PC-9 (cell line): ENCODE measurements at regions not wholly inside any gene's neighbourhood (a gene's known extent, or its start where the extent isn't known, plus 50 kb on each side); places are given as distances from the start of the nearest gene placed in this dataset.

Experiments used
- BruUV-seq: library from RNA; stranded (reverse); fragments of 400-500 nt; replicated peaks from 2 replicates; lab custom pipeline; 2021; lab: Mats Ljungman, UMichigan
- CTCF ChIA-PET: fragments of 300-600 bp; sonication (Branson Sonifier 250); formaldehyde crosslinking; loops from one replicate; lab custom pipeline; 2022; ENCODE audit warnings: antibody characterized with exemption; lab: Charles Lee
- POLR2A ChIA-PET: fragments of 300-600 bp; sonication (Branson Sonifier 250); formaldehyde crosslinking; loops from one replicate; lab custom pipeline; 2022; ENCODE audit warnings: antibody characterized with exemption; ENCODE audit not compliant: unreplicated experiment; lab: Charles Lee
- DNase-seq, 2 experiments: peaks; one replicate each; pipeline versions ENCODE4 v3.0.0 to v3.0.0-alpha.2; 2015 to 2022; ENCODE audit warnings: mixed read lengths in 1 of 2
- H2AFZ ChIP-seq: fragments of 200-600 bp; sonication (generic); 2 replicates; pipeline ENCODE4 v1.8.1; 2017; ENCODE audit warnings: antibody characterized with exemption
- H3F3A ChIP-seq: fragments of 200-600 bp; sonication (generic); 2 replicates; pipeline ENCODE4 v1.8.1; 2017; ENCODE audit warnings: antibody characterized with exemption, mild to moderate bottlenecking, low read depth; ENCODE audit not compliant: insufficient read depth
- H3K27ac ChIP-seq: fragments of 200-600 bp; sonication (generic); 2 replicates; pipeline ENCODE4 v1.6.1; 2016; ENCODE audit warnings: mixed run types
- H3K27me3 ChIP-seq: fragments of 200-600 bp; sonication (generic); 2 replicates; pipeline ENCODE4 v1.6.1; 2016; ENCODE audit warnings: low read depth, mixed run types; ENCODE audit not compliant: insufficient read depth
- H3K36me3 ChIP-seq: fragments of 200-600 bp; sonication (generic); 2 replicates; pipeline ENCODE4 v1.6.1; 2016; ENCODE audit warnings: low read depth, mixed run types
- H3K4me1 ChIP-seq: fragments of 200-600 bp; sonication (generic); replicated peaks from 2 replicates; pipeline ENCODE4 v1.6.1; 2016; ENCODE audit warnings: mixed run types; ENCODE audit not compliant: insufficient read depth
- H3K4me2 ChIP-seq: fragments of 200-600 bp; sonication (generic); 2 replicates; pipeline ENCODE4 v1.6.1; 2017; ENCODE audit warnings: mixed run types
- H3K4me3 ChIP-seq: fragments of 200-600 bp; sonication (generic); 2 replicates; pipeline ENCODE4 v1.6.1; 2016; ENCODE audit warnings: mixed run types
- H3K79me2 ChIP-seq: fragments of 200-600 bp; sonication (generic); 2 replicates; pipeline ENCODE4 v1.6.1; 2017; ENCODE audit warnings: low read depth, mixed run types
- H3K9me2 ChIP-seq: fragments of 200-600 bp; sonication (generic); 2 replicates; pipeline ENCODE4 v1.8.1; 2017; ENCODE audit warnings: mild to moderate bottlenecking; ENCODE audit not compliant: insufficient read depth
- H3K9me3 ChIP-seq: fragments of 200-600 bp; sonication (generic); 2 replicates; pipeline ENCODE4 v1.8.1; 2016; ENCODE audit warnings: low read depth; ENCODE audit not compliant: insufficient read depth
- H4K20me1 ChIP-seq: fragments of 200-600 bp; sonication (generic); 2 replicates; pipeline ENCODE4 v1.8.1; 2017; ENCODE audit not compliant: insufficient read depth
- CTCF ChIP-seq: fragments of 200-600 bp; sonication (generic); conservative IDR thresholded peaks from 2 replicates; pipeline ENCODE4 v1.6.1; 2017; ENCODE audit warnings: mixed run types, antibody characterized with exemption, mild to moderate bottlenecking, moderate library complexity
- EZH2 ChIP-seq: fragments of 200-600 bp; sonication (generic); IDR thresholded peaks from 2 replicates; pipeline ENCODE4 v1.8.0; 2017; ENCODE audit warnings: antibody characterized with exemption, low read depth
- intact Hi-C: fragments of 100-400 bp; cut with micrococcal nuclease; formaldehyde crosslinking; loops from one replicate; pipeline ENCODE4 v1.10.0; 2022; ENCODE audit not compliant: unreplicated experiment

DNA sequence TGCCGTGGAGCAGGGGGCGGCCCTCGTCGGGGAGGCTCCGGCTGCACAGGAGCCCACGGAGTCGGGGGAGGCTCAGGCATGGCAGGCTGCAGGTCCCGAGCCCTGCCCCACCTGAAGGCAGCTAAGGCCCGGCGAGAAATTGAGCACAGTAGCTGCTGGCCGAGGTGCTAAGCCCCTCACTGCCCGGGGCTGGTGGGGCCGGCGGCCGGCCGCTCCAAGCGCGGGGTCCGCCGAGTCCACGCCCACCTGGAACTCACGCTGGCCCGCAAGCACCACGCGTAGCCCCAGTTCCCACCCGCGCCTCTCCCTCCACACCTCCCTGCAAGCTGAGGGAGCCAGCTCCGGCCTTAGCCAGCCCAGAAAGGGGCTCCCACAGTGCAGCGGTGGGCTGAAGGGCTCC lies 589.4 kb downstream of the PPP4R3C start:
- TF ChIP-seq EZH2 (no peak), CTCF (no peak)
- DNase-seq = no peak
- Histone ChIP-seq H3K36me3 (no peaks in the 10 kb centered on the region), H3K79me2 (no peaks in the 10 kb centered on the region), H4K20me1 (no peaks in the 10 kb centered on the region), H3K27me3 (no peaks in the 10 kb centered on the region), H3K9me2 (no peaks in the 10 kb centered on the region), H3K4me3 (no peak overlapping the region), H3K9me3 (no peaks in the 10 kb centered on the region), H2AFZ (no peak overlapping the region), H3K27ac (no peak overlapping the region), H3F3A (no peaks in the 10 kb centered on the region), H3K4me1 (no peaks in the 10 kb centered on the region), H3K4me2 (no peak overlapping the region)
- CTCF ChIA-PET = no interaction called here
- BruUV-seq = no TSS peak
- POLR2A ChIA-PET = no interaction called here
- intact Hi-C loops = no loop called here

- BruUV-seq = no TSS peak
These were observed 591.2 kb downstream of the PPP4R3C start for GRCh38 chrX:26871967-26872366.

GRCh38 chrX:26851981-26852380 lies 611.2 kb downstream of the PPP4R3C start:
- intact Hi-C loops = no loop called here
- no peak for TF ChIP-seq CTCF
- no peak for TF ChIP-seq EZH2
- H2AFZ ChIP-seq = no peak overlapping the region
- DNase-seq = no peak
- POLR2A ChIA-PET = no interaction called here
- H4K20me1 ChIP-seq = no peaks in the 10 kb centered on the region
- no TSS peak for BruUV-seq
- no peak overlapping the region for H3K4me3 ChIP-seq
- no peaks in the 10 kb centered on the region for H3K79me2 ChIP-seq
- no peaks in the 10 kb centered on the region for H3K27me3 ChIP-seq
- H3K4me1 ChIP-seq = no peaks in the 10 kb centered on the region
- H3K9me3 ChIP-seq = no peaks in the 10 kb centered on the region
- CTCF ChIA-PET = no interaction called here
- no peaks in the 10 kb centered on the region for H3F3A ChIP-seq
- no peaks in the 10 kb centered on the region for H3K36me3 ChIP-seq
- no peak overlapping the region for H3K27ac ChIP-seq
- no peak overlapping the region for H3K4me2 ChIP-seq
- no peaks in the 10 kb centered on the region for H3K9me2 ChIP-seq

More at GRCh38 chrX:26871967-26872366, 591.2 kb downstream of the PPP4R3C start:
- no peaks in the 10 kb centered on the region for H3K27me3 ChIP-seq
- H3F3A ChIP-seq = no peaks in the 10 kb centered on the region
- no peaks in the 10 kb centered on the region for H3K79me2 ChIP-seq
- no peak for DNase-seq
- no peak for TF ChIP-seq EZH2
- TF ChIP-seq CTCF = no peak
- CTCF ChIA-PET = no interaction called here
- POLR2A ChIA-PET = no interaction called here
- H3K36me3 ChIP-seq = no peaks in the 10 kb centered on the region
- no peaks in the 10 kb centered on the region for H4K20me1 ChIP-seq
- H3K4me2 ChIP-seq = no peak overlapping the region
- no peak overlapping the region for H3K27ac ChIP-seq
- H3K9me3 ChIP-seq = no peaks in the 10 kb centered on the region
- H2AFZ ChIP-seq = no peak overlapping the region
- intact Hi-C loops = no loop called here
- H3K9me2 ChIP-seq = no peaks in the 10 kb centered on the region
- H3K4me1 ChIP-seq = no peaks in the 10 kb centered on the region
- H3K4me3 ChIP-seq = no peak overlapping the region
